ENCODE measurements at regions not wholly inside any gene's neighbourhood (a gene's known extent, or its start where the extent isn't known, plus 50 kb on each side); places are given as distances from the start of the nearest gene placed in this dataset.
"Not testable (repeated sequence)": the region's sequence is repeated elsewhere in the genome, so short reads cannot be mapped to it uniquely, and the experiment has no call there.

DNA sequence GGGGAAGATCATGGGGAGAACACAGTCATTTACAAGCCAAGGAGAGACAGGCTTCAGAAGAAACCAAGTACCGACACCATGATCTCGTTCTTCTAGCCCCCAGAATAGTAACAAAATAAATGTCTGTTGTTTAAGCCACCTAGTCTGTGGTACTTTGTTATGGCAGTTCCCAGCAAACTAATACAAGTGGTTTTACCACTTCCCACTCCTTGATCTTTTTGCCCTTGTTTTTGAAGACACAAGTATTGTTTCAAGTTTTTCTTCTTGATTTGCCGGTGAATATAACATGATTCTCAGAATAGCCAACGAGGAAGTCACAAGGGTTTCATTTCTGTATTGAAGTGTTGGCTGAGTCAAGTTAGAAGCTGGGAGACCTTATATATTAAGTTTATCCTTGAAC, 220.3 kb downstream of the SOX2 start:
- H3K4me3 ChIP-seq = no peak overlapping the region
- no peaks in the 10 kb centered on the region for H3K9me3 ChIP-seq
- H3K4me1 ChIP-seq (ENCODE audit: control insufficient read depth in 1 of 2, low read depth in 2 of 2) = no peaks in the 10 kb centered on the region
- DNase-seq (ENCODE audit: low spot score) (no peak), ATAC-seq (ENCODE audit: insufficient number of reproducible peaks, low FRiP score, low read depth) (no peak)
- TF ChIP-seq, protein P1, sequence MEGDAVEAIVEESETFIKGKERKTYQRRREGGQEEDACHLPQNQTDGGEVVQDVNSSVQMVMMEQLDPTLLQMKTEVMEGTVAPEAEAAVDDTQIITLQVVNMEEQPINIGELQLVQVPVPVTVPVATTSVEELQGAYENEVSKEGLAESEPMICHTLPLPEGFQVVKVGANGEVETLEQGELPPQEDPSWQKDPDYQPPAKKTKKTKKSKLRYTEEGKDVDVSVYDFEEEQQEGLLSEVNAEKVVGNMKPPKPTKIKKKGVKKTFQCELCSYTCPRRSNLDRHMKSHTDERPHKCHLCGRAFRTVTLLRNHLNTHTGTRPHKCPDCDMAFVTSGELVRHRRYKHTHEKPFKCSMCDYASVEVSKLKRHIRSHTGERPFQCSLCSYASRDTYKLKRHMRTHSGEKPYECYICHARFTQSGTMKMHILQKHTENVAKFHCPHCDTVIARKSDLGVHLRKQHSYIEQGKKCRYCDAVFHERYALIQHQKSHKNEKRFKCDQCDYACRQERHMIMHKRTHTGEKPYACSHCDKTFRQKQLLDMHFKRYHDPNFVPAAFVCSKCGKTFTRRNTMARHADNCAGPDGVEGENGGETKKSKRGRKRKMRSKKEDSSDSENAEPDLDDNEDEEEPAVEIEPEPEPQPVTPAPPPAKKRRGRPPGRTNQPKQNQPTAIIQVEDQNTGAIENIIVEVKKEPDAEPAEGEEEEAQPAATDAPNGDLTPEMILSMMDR (IDR thresholded peaks at IDR 0.05) = no peak
- no peak overlapping the region for H3K27ac ChIP-seq
- H3K36me3 ChIP-seq = no peaks in the 10 kb centered on the region
- no peaks in the 10 kb centered on the region for H3K27me3 ChIP-seq (replicated peaks; ENCODE audit: insufficient read depth)

DNA sequence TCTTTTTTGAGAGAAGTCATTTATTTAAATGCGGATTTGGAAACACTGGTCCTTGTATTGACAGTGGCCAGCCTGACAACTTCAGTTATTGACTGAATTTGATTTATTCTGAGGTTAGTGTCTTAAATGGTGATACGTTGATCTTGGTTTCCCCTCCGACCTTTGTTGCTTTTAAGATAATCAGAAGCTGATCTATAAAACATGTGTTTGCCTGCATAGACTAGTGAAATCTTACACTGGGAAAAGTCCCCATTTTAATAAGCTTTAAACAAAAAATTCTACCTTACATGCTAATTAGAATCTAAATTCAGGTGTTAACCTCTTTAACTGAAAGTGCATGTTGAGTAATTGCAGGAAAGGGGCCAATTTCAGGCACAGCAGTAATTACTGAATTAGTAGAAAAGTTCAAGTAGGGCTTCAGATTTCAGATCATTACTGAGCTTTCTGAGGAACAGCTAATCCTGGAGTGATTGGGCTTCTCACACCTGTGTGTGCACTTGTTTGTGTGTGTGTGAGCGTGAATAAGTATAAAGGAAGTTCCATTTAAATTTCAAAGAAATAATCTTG, 221.4 kb downstream of the SOX2 start:
- TF ChIP-seq, protein P1 (IDR thresholded peaks at IDR 0.05) = no peak

DNA sequence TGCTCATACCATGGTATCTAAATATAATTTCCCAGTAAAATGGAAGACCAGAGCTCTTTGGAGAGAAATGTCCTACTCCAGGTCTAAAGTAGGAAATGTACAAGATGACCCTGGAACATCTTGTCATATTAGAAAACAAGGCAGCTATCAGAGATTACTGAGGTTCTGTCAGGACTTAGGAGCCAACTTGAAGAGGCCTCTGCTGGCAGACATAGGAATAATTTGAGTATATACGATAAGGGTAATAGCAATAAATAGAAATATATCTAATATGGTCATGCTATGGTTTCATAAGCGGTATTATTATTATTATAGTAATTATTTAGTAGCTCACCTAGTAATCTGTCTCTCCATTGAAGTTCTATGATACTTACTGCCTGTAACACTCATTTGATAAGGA, 224.2 kb downstream of the SOX2 start:
- no peaks in the 10 kb centered on the region for H3K4me1 ChIP-seq (ENCODE audit: control insufficient read depth in 1 of 2, low read depth in 2 of 2)
- ATAC-seq (ENCODE audit: insufficient number of reproducible peaks, low FRiP score, low read depth) (no peak), DNase-seq (ENCODE audit: low spot score) (no peak)
- TF ChIP-seq, protein P1 (IDR thresholded peaks at IDR 0.05) = no peak
- no peak overlapping the region for H3K27ac ChIP-seq
- no peaks in the 10 kb centered on the region for H3K36me3 ChIP-seq
- H3K27me3 ChIP-seq (replicated peaks; ENCODE audit: insufficient read depth) = no peaks in the 10 kb centered on the region
- no peak overlapping the region for H3K4me3 ChIP-seq
- H3K9me3 ChIP-seq = no peaks in the 10 kb centered on the region

More for the DNA sequence above, 221.4 kb downstream of the SOX2 start:
- DNase-seq (ENCODE audit: low spot score) (no peak), ATAC-seq (ENCODE audit: insufficient number of reproducible peaks, low FRiP score, low read depth) (no peak)
- Histone ChIP-seq H3K27ac (no peak overlapping the region), H3K36me3 (no peaks in the 10 kb centered on the region), H3K4me3 (no peak overlapping the region), H3K9me3 (no peaks in the 10 kb centered on the region), H3K27me3 (replicated peaks; ENCODE audit: insufficient read depth) (no peaks in the 10 kb centered on the region), H3K4me1 (ENCODE audit: control insufficient read depth in 1 of 2, low read depth in 2 of 2) (no peaks in the 10 kb centered on the region)

DNA sequence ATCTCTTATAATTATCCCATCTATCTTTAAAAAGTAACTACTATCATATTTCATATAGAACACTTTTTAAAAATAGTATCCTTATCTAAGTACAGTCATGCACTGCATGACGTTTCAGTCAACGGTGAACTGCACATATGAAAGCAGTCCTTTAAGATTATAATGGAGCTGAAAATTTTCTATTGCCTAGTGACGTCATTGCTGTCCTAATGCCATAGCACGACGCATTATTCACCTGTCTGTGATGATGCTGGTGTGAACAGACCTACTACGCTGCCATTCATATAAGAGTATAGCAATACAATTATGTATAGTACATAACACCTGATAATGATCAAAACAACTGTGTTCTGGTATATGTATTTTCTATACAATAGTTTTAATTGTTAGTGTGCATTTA, 225.0 kb downstream of the SOX2 start:
- H3K27ac ChIP-seq = no peak overlapping the region
- H3K36me3 ChIP-seq = no peaks in the 10 kb centered on the region
- TF ChIP-seq, protein P1 (IDR thresholded peaks at IDR 0.05) = no peak
- no peaks in the 10 kb centered on the region for H3K4me1 ChIP-seq (ENCODE audit: control insufficient read depth in 1 of 2, low read depth in 2 of 2)
- DNase-seq (ENCODE audit: low spot score) = no peak
- H3K4me3 ChIP-seq = no peak overlapping the region
- ATAC-seq (ENCODE audit: insufficient number of reproducible peaks, low FRiP score, low read depth) = no peak
- H3K9me3 ChIP-seq = no peaks in the 10 kb centered on the region
- H3K27me3 ChIP-seq (replicated peaks; ENCODE audit: insufficient read depth) = no peaks in the 10 kb centered on the region

DNA sequence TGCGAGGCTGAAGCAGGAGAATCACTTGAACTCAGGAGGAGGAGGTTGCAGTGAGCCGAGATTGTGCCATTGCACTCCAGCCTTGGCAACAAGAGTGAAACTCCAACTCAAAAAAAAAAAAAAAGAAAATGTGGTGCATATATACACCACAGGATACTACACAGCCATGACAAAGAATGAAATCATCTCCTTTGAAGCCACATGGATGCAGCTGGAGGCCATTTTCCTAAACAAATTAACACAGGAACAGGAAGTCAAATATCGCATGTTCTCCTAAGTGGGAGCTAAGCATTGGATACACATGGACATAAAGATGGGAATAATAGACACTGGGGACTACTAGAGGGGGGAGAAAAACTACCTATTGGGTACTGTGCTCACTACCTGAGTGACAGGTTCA, 226.9 kb downstream of the SOX2 start:
- H3K4me1 ChIP-seq (ENCODE audit: control insufficient read depth in 1 of 2, low read depth in 2 of 2); DNase-seq (ENCODE audit: low spot score); H3K9me3 ChIP-seq; H3K4me3 ChIP-seq; H3K27ac ChIP-seq; ATAC-seq (ENCODE audit: insufficient number of reproducible peaks, low FRiP score, low read depth); H3K36me3 ChIP-seq; H3K27me3 ChIP-seq (replicated peaks; ENCODE audit: insufficient read depth): not testable (repeated sequence)

DNA sequence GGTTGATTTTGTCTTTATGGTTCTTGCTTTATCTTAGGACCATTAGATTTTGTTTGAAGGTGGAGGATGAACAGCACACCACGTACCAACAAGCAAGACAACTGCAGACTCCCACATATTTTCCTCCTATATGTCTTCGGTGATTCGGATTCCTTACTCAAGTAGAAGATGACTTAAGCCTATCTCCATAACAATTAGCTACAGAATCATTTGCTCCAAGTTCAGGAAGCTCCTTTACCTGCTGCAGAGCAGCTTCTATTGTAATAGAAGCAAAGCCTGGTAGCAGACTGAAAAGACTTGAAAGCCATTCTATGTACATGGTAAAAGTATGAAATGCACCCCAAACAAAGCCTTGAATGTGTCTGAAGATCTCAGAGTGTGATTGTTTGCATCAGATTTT, 229.0 kb downstream of the SOX2 start:
- Histone ChIP-seq H3K27me3 (replicated peaks; ENCODE audit: insufficient read depth) (no peaks in the 10 kb centered on the region), H3K36me3 (no peaks in the 10 kb centered on the region), H3K9me3 (no peaks in the 10 kb centered on the region), H3K4me3 (no peak overlapping the region), H3K27ac (no peak overlapping the region), H3K4me1 (ENCODE audit: control insufficient read depth in 1 of 2, low read depth in 2 of 2) (no peaks in the 10 kb centered on the region)
- no peak for DNase-seq (ENCODE audit: low spot score)
- ATAC-seq (ENCODE audit: insufficient number of reproducible peaks, low FRiP score, low read depth) = no peak
- TF ChIP-seq, protein P1 (IDR thresholded peaks at IDR 0.05) = no peak
